Thyroid gland (tissue), 4 donors: ENCODE measurements at regions not wholly inside any gene's neighbourhood (a gene's known extent, or its start where the extent isn't known, plus 50 kb on each side); places are given as distances from the start of the nearest gene placed in this dataset.
"Not testable (repeated sequence)": the region's sequence is repeated elsewhere in the genome, so short reads cannot be mapped to it uniquely, and the experiment has no call there.

Experiments used
- DNase-seq, 2 donors: peaks; one replicate each; pipeline ENCODE4 v3.0.0-alpha.2; 2019
- H3K27ac ChIP-seq, 3 donors: fragments of 200-600 bp; sonication (generic); 1 replicate in 2 of 3; 2 replicates in 1 of 3; pipeline ENCODE4 v1.5.1; 2016 to 2019; ENCODE audit warnings: mild to moderate bottlenecking in 1 of 3, moderate library complexity in 1 of 3
- H3K27me3 ChIP-seq: fragments of 200-600 bp; sonication (generic); one replicate; pipeline ENCODE4 v1.5.1; 2019
- H3K36me3 ChIP-seq, 2 donors: fragments of 200-600 bp; sonication (generic); one replicate each; pipeline ENCODE4 v1.5.1; 2016 to 2019
- H3K4me1 ChIP-seq, 2 donors: fragments of 200-600 bp; sonication (generic); one replicate each; pipeline ENCODE4 v1.5.1; 2017 to 2019
- H3K4me3 ChIP-seq, 3 donors: fragments of 200-600 bp; sonication (generic); replicated peaks in 1 of 3; 1 replicate in 2 of 3; 2 replicates in 1 of 3; pipeline ENCODE4 v1.5.1; 2016; ENCODE audit warnings: mild to moderate bottlenecking in 1 of 3
- H3K9me3 ChIP-seq: fragments of 200-600 bp; sonication (generic); one replicate; pipeline ENCODE4 v1.5.1; 2017
- POLR2A ChIP-seq, 2 donors: fragments of 450-650 bp; IDR thresholded peaks; one replicate each; pipeline ENCODE4 v1.6.1; 2017; ENCODE audit warnings: antibody characterized with exemption in 2 of 2, mild to moderate bottlenecking in 2 of 2, moderate library complexity in 1 of 2
- WGBS, 2 donors: methylation state at CpG; one replicate each; pipeline ENCODE4 v1.1.5; 2017; 5-methylcytosine and 5-hydroxymethylcytosine counted together
- intact Hi-C: fragments of 100-400 bp; cut with DNase I; formaldehyde crosslinking; loops from one replicate; pipeline ENCODE4 v1.15.1; 2023
- TF ChIP-seq, protein P1 (sequence below), 6 experiments: fragments of 200-600 bp in 3 of 6; fragments of 450-650 bp in 3 of 6; sonication (generic) in 3 of 6; IDR thresholded peaks; one replicate each; pipeline ENCODE4 v1.5.1; 2016 to 2019; ENCODE audit warnings: antibody characterized with exemption in 6 of 6, mild to moderate bottlenecking in 2 of 6, inconsistent platforms in 1 of 6, moderate library complexity in 1 of 6

DNA sequence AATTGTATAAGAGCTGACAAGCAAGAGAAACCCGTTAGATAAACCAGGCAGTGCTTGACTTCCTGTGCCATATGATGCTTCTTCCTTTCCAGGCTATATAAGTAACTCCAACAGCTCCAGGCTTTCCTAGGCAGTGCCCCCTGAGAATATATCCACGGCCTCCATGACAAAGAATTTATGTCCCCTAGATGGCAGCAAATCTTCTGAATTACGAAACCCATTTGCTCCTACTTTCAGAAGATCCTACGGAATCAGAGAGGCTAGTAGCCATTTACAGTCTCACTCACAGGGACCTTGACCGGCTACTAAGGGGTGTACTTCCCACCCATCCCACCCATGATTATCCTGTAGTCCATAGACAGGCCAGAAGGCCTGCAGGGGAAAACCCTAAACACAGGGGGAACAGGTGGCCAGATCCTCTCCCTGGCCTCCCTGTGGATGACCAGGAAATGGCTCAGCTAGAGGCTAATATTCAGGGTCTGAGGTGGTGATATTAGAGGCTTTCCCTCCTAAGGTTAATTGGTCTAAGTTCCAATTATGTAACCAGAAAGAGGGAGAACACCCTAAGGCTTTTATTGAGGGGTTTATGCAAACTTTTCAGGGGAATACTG is 77.2 kb upstream of the DCD start:
- H3K27ac ChIP-seq, result no peak overlapping the region
- TF ChIP-seq, protein P1, sequence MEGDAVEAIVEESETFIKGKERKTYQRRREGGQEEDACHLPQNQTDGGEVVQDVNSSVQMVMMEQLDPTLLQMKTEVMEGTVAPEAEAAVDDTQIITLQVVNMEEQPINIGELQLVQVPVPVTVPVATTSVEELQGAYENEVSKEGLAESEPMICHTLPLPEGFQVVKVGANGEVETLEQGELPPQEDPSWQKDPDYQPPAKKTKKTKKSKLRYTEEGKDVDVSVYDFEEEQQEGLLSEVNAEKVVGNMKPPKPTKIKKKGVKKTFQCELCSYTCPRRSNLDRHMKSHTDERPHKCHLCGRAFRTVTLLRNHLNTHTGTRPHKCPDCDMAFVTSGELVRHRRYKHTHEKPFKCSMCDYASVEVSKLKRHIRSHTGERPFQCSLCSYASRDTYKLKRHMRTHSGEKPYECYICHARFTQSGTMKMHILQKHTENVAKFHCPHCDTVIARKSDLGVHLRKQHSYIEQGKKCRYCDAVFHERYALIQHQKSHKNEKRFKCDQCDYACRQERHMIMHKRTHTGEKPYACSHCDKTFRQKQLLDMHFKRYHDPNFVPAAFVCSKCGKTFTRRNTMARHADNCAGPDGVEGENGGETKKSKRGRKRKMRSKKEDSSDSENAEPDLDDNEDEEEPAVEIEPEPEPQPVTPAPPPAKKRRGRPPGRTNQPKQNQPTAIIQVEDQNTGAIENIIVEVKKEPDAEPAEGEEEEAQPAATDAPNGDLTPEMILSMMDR (IDR thresholded peaks at IDR 0.05), result peak in 1 of 6 experiments; percentile 25
- no peak for TF ChIP-seq POLR2A (IDR thresholded peaks at IDR 0.05)
- intact Hi-C loops, result no loop called here

DNA sequence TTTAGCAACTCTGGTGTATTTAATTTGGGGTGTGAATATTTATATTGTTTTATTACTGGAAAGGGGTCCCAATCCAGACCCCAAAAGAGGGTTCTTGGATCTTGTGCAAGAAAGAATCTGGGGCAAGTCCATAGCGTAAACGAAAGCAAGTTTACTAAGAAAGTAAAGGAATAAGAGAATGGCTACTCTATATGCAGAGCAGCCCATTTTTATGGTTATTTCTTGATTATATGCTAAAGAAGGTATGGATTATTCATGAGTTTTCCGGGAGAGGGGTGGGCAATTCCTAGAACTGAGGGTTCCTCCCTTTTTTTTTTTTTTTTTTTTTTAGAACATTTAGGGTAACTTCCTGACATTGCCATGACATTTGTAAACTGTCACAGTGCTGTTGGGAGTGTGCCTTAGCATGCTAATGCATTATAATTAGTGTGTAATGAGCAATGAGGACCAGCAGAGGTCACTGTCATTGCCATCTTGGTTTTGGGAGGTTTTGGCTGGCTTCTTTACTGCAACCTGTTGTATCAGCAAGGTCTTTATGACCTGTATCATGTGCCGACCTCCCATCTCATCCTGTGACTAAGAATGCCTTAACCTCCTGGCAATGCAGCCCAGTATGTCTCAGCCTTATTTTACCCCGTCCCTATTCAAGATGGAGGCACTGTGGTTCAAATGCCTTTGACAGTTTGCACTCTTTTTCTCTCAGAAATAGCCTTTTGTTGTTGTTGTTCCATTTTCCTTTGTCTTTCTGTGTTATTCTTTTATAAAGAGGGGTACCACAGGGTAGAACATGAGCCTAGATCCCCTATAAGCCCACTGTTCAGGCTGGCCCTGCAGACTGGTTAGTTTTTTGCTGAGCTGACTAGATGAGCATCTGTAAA is 75.5 kb upstream of the DCD start:
- no peak for DNase-seq
- intact Hi-C loops, result no loop called here
- 80 to 84% methylated on average over 5 of the region's 5 CpGs for WGBS, 2 donors
- Histone ChIP-seq H3K36me3 (no peaks in the 10 kb centered on the region), H3K27ac (no peak overlapping the region), H3K27me3 (no peaks in the 10 kb centered on the region), H3K4me3 (no peak overlapping the region), H3K4me1 (peaks cover 0 to 4% of the 10 kb centered on the region in 2 donors), H3K9me3 (no peaks in the 10 kb centered on the region)
- no peak for TF ChIP-seq POLR2A (IDR thresholded peaks at IDR 0.05)
- TF ChIP-seq, protein P1 (IDR thresholded peaks at IDR 0.05), result peak in 2 of 6 experiments; percentile 20 to 46

More for the DNA sequence above, 77.2 kb upstream of the DCD start:
- WGBS, 2 donors, result 30 to 40% methylated on average over 5 of the region's 5 CpGs
- peaks cover 0 to 3% of the 10 kb centered on the region in 2 donors for H3K4me1 ChIP-seq
- no peaks in the 10 kb centered on the region for H3K36me3 ChIP-seq
- no peak for DNase-seq
- H3K27me3 ChIP-seq, result no peaks in the 10 kb centered on the region
- H3K9me3 ChIP-seq, result no peaks in the 10 kb centered on the region
- no peak overlapping the region for H3K4me3 ChIP-seq

DNA sequence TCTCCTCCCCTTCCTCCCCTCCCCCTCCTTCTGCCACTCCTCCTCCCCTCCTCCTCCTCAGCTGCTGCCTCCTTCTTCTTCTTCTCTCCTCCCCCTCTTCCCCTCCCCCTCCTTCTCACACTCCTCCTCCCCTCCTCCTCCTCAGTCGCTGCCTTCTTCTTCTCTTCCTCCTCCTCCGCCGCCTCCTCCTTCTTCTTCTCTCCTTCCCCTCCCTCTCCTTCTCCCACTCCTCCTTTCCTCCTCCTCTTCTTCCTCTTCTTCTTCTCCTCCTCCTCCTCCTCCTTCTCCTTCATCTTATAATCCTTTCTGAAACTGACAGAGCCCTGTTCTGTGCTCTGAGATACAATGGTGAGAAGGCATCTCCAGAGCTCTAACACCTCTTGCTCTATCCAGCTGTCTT is 73.1 kb upstream of the DCD start:
- Histone ChIP-seq H3K36me3 (no peaks in the 10 kb centered on the region), H3K4me1 (peaks cover 0 to 4% of the 10 kb centered on the region in 2 donors), H3K4me3 (no peak overlapping the region), H3K27ac (no peak overlapping the region), H3K9me3 (no peaks in the 10 kb centered on the region), H3K27me3 (no peaks in the 10 kb centered on the region)
- WGBS, 2 donors, result 70 to 75% methylated on average over 3 of the region's 3 CpGs
- TF ChIP-seq POLR2A (IDR thresholded peaks at IDR 0.05), result no peak
- intact Hi-C loops, result no loop called here
- DNase-seq, result no peak

DNA sequence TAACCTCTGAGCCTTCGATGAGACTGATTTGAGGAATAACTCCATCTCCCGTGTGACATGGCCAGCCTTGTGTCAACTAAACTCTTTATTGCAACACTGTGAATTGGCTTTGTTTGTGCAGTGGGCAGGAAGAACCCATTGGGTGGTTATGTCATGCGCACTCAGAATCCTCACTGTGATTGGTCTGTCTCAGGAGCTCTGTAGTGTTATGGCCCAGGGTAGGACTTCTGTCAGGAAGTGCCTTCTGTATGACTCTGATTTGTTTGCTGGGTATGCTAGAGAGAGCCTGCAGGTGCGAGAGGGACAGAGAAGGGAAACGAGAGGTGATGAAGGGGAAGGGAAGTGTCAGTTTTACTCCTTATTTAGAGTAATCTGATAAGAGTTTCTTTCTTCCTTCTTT is 71.5 kb upstream of the DCD start:
- no peak overlapping the region for H3K27ac ChIP-seq
- no peak for DNase-seq
- H3K27me3 ChIP-seq, result no peaks in the 10 kb centered on the region
- no peaks in the 10 kb centered on the region for H3K36me3 ChIP-seq
- no peak overlapping the region for H3K4me3 ChIP-seq
- peaks cover 0 to 4% of the 10 kb centered on the region in 2 donors for H3K4me1 ChIP-seq
- TF ChIP-seq, protein P1 (IDR thresholded peaks at IDR 0.05), result no peak
- no peak for TF ChIP-seq POLR2A (IDR thresholded peaks at IDR 0.05)
- intact Hi-C loops, result no loop called here
- no peaks in the 10 kb centered on the region for H3K9me3 ChIP-seq
- WGBS, 2 donors, result 75 to 79% methylated on average over 5 of the region's 5 CpGs

DNA sequence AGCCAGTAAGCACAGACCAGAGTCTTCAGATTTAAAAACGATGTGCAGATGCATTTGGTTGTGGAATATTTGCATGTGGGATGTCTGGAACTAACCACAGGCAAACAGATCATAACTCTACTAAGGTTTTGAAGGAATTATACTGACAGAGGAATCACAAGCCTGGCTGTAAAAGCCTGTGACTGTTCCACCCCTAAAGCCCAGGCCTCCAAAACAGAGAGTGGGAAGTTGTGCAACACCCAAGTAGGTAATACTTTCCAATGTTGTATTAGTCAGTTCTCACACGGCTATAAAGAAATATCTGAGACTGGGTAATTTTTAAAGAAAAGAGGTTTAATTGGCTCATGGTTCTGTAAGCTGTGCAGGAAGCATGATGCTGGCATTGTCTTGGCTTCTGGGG is 68.1 kb upstream of the DCD start:
- H3K27me3 ChIP-seq, result no peaks in the 10 kb centered on the region
- TF ChIP-seq POLR2A (IDR thresholded peaks at IDR 0.05), result no peak
- TF ChIP-seq, protein P1 (IDR thresholded peaks at IDR 0.05), result no peak
- no peaks in the 10 kb centered on the region for H3K9me3 ChIP-seq
- intact Hi-C loops, result no loop called here
- 38 to 48% methylated on average over 2 of the region's 2 CpGs for WGBS, 2 donors
- no peak overlapping the region for H3K27ac ChIP-seq
- H3K36me3 ChIP-seq, result no peaks in the 10 kb centered on the region
- no peak for DNase-seq
- peaks cover 0 to 4% of the 10 kb centered on the region in 2 donors for H3K4me1 ChIP-seq
- no peak overlapping the region for H3K4me3 ChIP-seq

DNA sequence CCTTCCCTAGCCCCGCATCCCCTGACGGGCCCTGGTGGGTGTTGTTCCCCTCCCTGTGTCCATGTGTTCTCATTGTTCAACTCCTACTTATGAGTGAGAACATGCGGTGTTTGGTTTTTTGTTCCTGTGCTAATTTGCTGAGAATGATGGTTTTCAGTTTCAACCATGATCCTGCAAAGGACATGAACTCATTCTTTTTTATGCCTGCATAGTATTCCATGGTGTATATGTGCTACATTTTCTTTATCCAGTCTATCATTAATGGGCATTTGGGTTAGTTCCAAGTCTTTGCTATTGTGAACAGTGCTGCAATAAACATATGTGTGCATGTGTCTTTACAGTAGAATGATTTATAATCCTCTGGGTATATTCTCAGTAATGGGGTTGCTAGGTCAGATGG is 65.7 kb upstream of the DCD start:
- intact Hi-C loops, H3K4me1 ChIP-seq, H3K4me3 ChIP-seq, H3K36me3 ChIP-seq, H3K27ac ChIP-seq, H3K9me3 ChIP-seq, DNase-seq, H3K27me3 ChIP-seq: not testable (repeated sequence)
- WGBS, 2 donors, result 78 to 81% methylated on average over 3 of the region's 3 CpGs
